Stimulated activated CD4-positive, alpha-beta T cell treated with anti-CD3 and anti-CD28 coated beads, Interleukin-12 subunit alpha, Interleukin-12 subunit beta, amount 100 ng/mL, for 24 hours (primary cell): ENCODE measurements at regions not wholly inside any gene's neighbourhood (a gene's known extent, or its start where the extent isn't known, plus 50 kb on each side); places are given as distances from the start of the nearest gene placed in this dataset.
"Not testable (repeated sequence)": the region's sequence is repeated elsewhere in the genome, so short reads cannot be mapped to it uniquely, and the experiment has no call there.

ENCODE experiments used
- DNase-seq, 2 experiments: peaks; one replicate each; pipeline ENCODE4 v3.0.0-alpha.2; 2020; ENCODE audit warnings: low read depth in 2 of 2

DNA sequence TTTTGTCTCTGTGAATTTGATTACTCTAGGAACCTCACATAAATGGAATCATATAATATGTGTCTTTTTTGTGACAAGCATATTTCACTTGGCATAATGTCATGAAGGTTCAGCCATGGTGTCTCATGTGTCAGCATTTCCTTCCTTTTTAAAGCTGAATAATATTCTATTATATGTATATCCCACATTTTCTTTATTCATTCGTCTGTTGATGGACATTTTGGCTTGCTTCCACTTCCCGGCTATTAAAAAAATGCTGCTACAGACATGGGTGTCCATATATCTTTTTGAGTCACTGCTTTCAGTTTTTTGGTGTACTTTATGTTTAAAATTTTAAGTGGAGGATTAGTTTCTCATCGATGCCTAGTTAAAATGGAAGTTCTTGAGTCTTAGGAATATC, 59.8 kb upstream of the C5orf63 start:
- DNase-seq = no peak

DNA sequence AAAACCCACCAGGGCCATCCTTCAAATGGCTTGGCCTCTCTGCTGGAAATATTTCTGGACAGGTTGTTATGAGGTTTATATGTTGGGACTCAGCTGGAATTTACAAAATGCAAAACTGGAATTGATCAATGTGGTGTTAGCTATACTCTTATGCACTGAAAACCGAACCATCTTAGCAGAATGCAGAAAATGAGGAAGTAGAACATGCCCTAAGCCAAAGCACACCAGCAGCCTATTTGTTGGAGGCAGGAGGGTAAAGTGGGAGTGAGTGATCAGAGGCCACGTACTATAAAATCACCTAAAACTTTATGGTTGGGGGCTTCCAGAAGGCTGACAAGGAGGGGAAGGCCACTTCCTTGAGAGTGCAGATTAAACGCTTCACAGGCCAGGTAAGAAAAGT, 63.6 kb upstream of the C5orf63 start:
- DNase-seq = no peak

DNA sequence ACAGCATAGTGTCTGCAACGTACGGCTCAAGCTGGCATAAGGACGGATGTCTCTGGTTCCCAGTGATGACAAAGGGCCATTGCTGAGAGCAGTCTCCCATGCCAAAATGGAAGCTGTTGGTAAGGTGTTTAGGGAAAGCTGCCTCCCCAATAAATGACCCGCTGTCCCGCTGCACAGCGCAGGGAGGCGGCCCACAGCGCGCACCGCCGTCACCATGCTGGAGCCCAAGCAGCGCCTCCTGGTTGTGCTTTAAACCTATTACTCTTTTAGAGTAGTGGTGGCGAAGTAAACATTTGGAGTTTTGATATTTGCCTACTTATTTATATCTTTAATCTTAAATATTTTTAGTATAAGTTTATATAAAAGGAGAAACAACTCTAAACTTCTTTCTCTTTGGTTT, 70.4 kb upstream of the C5orf63 start:
- DNase-seq = no peak

DNA sequence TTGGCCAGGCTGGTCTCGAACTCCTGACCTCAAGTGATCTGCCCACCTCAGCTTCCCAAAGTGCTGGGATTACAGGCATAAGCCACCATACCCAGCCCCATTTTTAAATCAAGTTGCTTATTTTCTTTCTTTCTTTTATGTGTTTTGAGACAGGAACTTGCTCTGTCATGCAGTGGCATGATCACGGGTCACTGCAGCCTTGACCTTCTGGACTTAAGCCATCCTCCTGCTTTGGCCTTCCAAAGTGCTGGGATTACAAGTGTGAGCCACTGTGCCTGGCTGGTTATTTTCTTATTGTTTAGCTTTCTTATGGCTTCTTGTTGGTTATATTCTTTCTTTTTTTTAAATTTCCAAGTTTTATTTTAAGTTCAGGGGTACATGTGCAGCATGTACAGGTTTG, 79.7 kb upstream of the C5orf63 start:
- DNase-seq = no peak

DNA sequence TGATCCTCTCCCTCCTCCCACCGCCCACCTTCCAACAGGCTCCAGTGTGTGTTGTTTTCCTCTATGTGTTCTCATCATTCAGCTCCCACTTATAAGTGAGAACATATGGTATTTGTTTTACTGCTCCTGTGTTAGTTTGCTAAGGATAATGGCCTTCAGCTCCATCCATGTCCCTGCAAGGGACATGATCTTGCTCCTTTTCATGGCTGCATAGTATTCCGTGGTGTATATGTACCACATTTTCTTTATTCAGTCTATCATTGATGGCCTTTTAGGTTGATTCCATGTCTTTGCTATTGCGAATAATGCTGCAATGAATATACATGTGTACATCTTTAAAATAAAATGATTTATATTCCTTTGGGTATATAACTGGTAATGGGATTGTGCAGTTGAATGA, 80.2 kb upstream of the C5orf63 start:
- DNase-seq = no peak

DNA sequence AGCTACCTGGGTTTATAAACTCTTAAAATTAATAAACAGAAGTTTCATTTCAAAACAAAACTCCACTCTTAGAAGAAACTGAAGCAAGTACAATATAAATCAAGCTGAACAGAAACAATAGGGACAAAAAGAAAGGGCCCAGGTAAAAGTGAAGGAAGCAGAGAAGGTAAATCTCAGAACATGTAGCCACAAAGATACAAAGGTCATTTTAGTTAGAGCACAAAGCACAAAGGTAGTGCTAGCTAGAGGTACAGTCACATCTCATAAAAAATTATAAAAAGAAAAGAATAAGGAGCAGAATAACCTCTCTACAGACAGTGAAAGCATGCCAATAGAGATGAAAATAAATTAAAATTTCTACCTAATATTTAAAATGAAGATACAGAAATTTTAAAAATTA, 90.4 kb upstream of the C5orf63 start:
- no peak for DNase-seq

DNA sequence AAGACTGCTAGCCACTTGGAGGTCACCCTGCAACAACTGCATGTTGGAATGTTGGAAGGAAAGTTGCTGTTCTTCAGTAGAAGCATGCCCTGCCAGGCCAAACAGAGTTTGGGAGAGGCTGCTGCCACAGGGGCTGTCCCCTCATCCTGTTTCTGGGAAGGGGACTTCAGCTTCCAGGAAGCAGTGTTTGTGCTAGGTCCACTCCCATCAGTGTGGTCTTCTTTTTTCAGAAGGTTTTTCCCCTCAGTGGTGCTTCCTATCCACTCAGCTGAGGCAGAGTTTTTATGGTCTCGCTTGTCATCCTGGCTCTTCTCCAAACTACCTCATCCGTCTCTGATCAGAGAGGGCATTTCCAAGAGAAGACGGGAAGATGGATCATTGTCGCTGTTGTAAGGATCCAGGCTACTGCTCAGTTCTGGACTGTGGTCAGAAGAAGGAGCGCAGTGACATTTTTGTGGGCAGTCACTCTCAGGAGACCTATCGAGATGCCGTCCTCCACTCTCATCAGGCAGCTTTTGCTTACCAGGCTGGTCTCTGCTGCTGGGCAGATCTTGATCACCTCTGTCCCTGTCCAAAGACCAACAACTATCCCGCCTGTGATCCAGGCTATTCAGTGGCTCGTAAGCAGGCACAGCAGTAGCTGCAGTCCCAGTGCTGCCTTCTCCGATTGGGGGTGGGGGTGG, 97.8 kb upstream of the C5orf63 start:
- no peak for DNase-seq

DNA sequence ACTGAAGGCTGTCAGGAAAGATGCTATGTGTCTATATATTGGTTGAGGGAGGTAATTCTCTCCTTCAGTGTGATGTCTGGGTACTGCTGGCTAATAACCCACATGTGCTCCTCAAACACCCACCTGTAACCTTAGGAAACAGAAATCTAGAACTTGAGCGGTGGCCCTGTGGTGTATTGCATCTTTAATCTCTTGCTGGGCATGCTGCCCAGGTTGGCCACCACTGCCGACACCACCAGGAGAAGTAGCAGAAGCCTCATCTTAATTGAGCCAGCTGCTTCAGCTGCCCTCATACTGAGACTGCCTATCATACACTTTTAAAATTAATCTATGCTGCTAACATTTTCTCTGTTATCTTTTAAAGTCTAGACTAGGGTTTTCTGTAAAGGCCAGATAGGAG, 103.5 kb upstream of the C5orf63 start:
- no peak for DNase-seq

DNA sequence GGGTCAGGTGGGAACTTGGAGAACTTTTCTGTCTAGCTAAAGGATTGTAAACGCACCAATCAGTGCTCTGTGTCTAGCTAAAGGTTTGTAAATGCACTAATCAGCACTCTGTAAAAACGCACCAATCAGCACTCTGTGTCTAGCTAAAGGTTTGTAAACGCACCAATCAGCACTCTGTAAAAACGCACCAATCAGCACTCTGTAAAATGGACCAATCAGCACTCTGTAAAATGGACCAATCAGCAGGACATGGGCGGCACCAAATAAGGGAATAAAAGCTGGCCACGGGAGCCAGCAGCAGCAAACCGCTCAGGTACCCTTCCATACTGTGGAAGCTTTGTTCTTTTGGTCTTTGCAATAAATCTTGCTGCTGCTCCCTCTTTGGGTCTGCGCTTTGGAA, 108.0 kb upstream of the MEGF10 start:
- not testable (repeated sequence) for DNase-seq

DNA sequence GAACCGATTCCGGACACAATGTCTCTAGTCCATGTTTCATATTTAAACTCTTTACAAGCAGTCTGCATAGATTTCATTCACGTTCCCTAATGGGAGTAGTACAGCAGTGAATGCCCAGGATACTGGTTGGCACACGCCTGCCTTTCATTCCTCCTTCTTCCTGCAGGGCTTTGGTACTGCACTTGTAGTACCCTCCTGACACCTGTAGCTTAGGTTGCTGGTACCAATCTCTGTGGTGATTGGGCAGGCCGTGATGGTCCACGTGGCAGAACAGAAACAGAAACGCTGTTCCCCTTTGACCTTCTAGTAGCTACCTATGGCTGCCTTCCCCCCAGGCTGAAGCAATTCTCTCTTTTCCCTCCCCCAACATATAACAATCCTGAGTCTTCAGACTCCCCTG, 107.3 kb upstream of the MEGF10 start:
- DNase-seq = no peak

DNA sequence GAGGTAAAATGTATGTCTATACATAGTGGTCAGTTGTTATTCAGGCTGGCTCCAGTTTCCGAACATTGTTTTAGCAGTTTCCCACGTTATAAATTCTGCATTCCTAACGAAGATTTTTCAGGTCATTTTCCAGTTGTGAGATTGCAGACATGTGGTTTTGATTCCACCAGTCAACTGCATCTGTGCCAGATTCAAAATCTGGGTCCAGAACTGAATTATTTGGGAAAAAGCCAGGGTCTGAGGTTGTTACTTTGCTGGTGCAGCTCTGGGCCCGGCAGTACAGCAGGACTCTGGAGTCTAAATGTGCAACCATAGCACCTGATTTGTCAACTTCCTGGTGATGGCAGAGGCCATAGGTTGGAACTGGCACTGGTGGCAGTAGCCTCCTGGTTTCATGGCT, 105.7 kb upstream of the MEGF10 start:
- no peak for DNase-seq

DNA sequence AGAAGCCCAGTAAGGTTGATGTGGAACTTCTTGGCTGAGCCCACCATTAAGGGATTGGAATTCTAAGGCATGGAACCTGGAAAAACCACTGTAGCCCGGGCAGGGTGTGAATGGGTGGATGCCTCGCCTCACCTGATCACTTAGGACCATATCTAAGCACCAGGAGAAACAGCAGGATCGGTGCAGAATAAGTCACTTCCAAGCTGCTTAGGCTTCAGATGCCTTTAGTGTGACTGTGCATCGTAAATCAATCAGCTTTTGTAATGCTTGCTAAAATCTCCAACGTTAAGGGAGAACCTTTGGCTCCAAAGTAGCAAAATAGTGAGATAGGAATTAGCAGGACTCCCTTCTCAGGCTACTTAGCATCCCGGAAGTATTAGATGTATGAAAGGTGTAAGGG, 103.9 kb upstream of the MEGF10 start:
- DNase-seq = no peak

DNA sequence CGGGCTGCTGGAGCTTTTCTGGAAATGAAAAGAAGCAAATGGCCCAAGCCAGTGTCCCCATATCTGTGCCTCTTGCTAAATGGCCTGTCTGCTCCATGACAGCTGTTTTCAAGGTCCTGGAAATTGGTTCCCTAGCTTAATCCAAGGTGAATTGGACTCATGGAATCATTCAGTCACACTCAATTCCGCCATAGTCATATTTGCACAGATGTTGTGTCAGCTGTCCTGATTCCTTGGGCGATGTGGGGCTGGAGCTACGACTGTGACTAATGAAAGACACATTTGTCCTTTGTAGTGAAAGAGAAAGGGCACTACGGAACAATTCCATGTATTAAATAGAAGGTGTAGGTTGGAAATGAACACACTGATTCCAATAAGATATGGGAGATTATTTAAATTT, 102.9 kb upstream of the MEGF10 start:
- no peak for DNase-seq

DNA sequence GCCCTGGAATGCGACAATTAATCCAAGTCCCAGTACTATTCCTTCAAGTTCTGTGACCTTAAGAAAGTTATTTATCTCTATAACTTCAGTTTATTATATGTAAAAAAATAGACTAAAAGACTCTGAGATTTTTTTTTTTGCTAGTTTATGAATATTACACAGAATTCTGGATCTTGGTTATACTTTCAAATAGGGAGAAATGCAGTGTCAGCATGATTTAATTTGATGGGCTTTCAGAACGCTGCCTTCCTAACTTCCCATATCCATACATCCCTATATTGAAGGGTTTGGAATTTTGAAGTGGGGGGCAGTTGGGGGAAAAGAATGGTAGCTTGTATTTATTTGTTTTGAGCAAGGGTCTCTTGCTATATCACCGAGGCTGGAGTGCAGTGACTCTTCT, 98.4 kb upstream of the MEGF10 start:
- no peak for DNase-seq

DNA sequence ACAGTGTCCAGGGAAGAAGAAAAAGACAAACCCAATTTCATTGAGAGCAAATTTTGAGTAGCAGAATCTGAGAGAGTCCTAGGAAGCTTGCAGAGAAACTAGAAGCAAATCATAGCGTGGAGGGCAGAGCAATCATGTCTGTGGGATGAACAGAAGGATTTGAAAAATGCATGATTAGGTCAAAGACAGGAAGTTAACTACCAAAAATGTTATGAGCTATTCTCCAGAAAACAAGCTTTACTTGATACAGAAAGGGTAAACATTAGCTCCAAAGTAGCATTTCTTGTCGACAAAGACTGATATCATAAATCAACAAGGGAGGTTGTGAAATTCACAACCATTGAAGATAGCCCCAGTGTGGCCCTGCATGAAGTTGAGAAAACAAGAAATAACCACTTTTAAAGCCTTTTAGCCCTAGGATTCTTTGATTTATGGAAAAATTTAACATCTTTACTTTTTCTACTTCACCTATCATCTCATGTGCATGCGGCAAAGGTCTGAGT, 97.7 kb upstream of the MEGF10 start:
- no peak for DNase-seq

DNA sequence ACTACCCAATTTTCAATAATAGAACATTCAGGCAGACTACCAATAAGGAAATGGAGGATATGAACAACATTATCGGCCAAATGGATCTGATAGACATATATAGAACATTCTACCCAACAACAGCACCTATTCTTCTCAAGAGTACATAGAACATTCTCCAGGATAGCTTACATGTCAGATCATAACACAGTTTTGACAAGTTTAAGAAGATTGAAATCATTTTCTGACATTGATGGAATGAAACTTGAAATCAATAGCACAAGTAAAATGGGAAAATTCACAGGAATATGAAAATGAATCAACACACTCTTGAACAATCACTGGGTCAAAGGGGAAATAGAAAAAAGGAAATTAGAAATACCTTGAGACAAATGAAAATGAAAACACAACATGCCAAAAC, 94.6 kb upstream of the MEGF10 start:
- no peak for DNase-seq

DNA sequence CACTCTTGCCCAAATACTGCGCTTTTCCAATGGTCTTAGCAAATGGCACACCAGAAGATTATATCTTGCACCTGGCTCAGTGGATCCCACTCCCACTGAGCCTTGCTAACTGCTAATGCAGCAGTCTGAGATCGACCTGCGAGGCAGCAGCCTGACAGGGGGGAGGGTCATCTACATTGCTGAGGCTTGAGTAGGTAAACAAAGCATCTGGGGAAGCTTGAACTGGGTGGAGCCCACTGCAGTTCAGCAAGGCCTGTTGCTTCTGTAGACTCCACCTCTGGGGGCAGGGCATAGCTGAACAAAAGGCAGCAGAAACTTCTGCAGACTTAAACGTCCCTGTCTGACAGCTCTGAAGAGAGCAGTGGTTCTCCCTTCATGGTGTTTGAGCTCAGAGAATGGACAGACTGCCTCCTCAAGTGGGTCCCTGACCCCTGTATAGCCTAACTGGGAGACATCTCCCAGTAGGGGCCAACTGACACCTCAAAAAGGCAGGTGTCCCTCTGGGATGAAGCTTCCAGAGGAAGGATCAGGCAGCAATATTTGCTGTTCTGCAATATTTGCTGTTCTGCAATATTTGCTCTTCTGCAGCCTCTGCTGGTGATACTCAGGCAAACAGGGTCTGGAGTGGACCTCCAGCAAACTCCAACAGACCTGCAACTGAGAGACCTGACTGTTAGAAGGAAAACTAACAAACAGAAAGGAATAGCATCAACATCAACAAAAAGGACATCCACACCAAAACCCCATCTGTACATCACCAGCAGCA, 93.0 kb upstream of the MEGF10 start:
- not testable (repeated sequence) for DNase-seq

DNA sequence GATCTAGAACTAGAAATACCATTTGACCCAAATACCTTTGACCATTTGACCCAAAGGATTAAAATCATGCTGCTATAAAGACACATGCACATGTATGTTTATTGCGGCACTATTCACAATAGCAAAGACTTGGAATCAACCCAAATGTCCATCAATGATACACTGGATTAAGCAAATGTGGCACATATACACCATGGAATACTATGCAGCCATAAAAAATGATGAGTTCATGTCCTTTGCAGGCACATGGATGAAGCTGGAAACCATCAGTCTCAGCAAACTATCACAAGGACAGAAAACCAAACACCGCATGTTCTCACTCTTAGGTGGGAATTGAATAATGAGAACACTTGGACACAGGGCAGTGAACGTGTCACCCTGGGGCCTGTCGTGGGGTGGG, 87.9 kb upstream of the MEGF10 start:
- not testable (repeated sequence) for DNase-seq

DNA sequence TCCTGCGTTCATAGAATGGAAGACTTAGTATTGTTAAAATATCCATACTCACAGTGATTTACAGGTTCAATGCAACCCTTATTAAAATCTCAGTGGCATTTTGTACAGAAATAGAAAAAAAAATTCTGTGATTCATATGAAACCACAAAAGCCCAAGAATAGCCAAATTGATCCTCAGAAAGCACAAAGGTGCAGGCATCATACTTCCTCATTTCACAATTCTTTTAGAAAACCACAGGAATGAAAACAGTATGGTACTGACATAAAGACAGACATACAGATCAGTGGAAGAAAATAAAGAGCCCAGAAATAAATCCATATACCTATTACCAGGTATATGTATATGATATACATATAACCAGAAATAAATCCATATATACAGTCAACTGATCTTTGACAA, 86.8 kb upstream of the MEGF10 start:
- DNase-seq = no peak

DNA sequence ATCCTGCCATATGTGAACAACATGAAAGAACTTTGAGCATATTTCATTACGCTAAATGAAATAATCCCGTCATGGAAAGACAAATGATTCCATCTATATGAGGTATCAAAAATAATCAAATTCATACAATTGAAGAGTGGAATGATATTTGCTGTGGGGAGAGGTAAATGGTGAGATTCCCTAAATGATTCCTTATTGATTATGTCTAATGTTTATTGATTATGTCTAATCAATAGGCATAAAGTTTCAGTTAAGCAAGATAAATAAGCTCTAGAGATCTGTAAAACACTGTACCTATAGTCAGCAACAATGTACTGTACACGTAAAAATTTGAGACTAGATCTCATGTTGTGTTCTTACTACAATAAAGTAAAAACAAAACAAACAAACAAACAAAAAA, 85.4 kb upstream of the MEGF10 start:
- no peak for DNase-seq

DNA sequence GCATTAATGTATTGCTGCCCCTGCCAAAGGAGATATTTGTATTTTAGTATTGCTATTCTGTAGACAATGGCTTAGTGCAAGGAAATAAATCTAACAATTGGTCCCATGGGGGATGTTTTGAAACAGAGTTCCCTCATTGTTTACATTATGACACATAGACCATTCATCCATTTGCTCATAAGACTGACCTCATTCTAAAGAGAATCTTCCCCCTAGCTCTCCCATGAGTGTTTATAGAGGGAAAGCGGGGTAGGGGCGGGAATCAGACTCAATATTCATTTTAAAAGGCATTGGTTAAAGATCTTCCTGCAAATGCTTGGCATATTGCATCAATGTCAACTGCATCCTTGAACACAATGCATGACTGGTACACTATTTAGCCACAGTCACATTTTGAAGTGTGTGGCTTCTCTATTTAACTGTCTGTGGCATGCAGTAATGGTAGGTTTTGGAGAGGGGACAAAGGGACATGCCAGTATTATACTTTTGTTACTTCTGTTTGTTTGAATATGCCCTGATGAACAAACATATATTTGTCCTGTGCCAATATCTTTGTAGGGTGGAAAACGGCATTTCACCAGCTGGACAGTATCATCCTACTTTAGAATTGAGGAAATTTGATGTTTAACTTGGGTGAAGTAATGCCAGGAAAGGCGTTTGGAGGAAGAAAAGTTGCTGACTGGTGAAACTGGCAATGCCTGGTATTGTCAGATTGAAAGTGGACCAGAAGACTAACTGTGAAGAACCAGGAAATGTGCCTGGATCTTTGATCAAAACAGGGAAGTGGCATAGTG, 84.1 kb upstream of the MEGF10 start:
- DNase-seq = no peak

DNA sequence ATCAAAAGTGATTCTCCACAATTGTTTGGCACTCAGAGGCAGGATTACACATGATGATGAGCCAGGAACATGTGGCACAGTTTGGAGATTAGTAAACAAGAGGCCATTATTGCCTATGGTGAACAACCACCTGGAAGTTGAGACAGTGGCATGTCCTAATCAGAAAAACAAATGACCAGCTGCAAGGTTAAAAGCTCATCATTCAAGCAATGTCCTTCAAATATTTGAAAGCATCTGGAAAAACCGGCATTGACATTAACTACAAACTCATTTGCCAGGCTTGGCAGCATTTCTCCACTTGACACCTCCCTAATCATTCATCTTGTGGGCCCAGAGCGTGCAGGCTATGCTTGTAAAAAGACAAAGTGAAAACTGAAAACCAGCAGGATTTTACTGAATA, 80.6 kb upstream of the MEGF10 start:
- no peak for DNase-seq

DNA sequence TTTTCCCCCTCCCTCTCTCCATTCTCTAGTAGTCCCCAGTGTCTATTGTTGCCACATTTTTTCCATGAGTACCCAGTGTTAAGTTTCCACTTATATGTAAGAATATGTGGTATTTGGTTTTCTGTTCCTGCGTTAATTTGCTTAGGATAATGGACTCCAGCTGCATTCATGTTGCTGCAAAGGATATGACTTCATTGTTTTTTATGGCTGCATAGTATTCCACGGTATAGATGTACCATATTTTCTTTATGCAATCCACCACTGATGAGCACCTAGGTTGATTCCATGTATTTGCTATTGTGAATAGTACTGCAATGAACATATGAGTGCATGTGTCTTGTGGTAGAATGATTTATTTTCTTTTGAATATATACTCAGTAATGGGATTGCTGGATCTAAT, 77.4 kb upstream of the MEGF10 start:
- DNase-seq = no peak
